Stomach (tissue), 8 donors: ENCODE measurements at regions not wholly inside any gene's neighbourhood (a gene's known extent, or its start where the extent isn't known, plus 50 kb on each side); places are given as distances from the start of the nearest gene placed in this dataset.
A peak's percentile ranks its signal among the peaks of the same experiment; 100 is the strongest.

Source experiments
- DNase-seq, 2 donors: peaks; one replicate each; pipeline versions ENCODE4 v3.0.0 to v3.0.0-alpha.2; 2013 to 2019
- H3K27ac ChIP-seq, 5 donors: fragments of 200-600 bp in 4 of 5; sonication (generic) in 4 of 5; one replicate each; pipeline ENCODE4 v1.5.1; 2013 to 2019; ENCODE audit warnings: mild to moderate bottlenecking in 1 of 5, moderate library complexity in 1 of 5
- H3K27me3 ChIP-seq, 3 donors: fragments of 200-600 bp; sonication (generic); one replicate each; pipeline ENCODE4 v1.5.1; 2017 to 2019; ENCODE audit warnings: mixed run types in 1 of 3
- H3K36me3 ChIP-seq, 4 donors: fragments of 200-600 bp; sonication (generic); 1 replicate in 3 of 4; 2 replicates in 1 of 4; pipeline ENCODE4 v1.5.1; 2016 to 2019
- H3K4me1 ChIP-seq, 4 donors: fragments of 200-600 bp; sonication (generic); one replicate each; pipeline ENCODE4 v1.5.1; 2016 to 2019
- H3K4me3 ChIP-seq, 4 donors: fragments of 200-600 bp; sonication (generic) in 3 of 4; one replicate each; pipeline ENCODE4 v1.5.1; 2016 to 2019; ENCODE audit warnings: mild to moderate bottlenecking in 1 of 4
- H3K9me3 ChIP-seq, 4 donors: fragments of 200-600 bp; sonication (generic); one replicate each; pipeline ENCODE4 v1.5.1; 2016 to 2019
- CTCF ChIP-seq, 7 experiments: fragments of 450-650 bp in 4 of 7; fragments of 200-600 bp in 3 of 7; sonication (generic) in 3 of 7; IDR thresholded peaks; one replicate each; pipeline ENCODE4 v1.5.1; 2016 to 2019; ENCODE audit warnings: antibody characterized with exemption in 7 of 7, control low read depth in 2 of 7, mild to moderate bottlenecking in 1 of 7
- EP300 ChIP-seq: sonication (generic); formaldehyde crosslinking; IDR thresholded peaks from one replicate; pipeline ENCODE4 v1.6.1; 2017; ENCODE audit warnings: antibody characterized with exemption
- POLR2A ChIP-seq, 4 donors: fragments of 450-650 bp; IDR thresholded peaks; one replicate each; pipeline ENCODE4 v1.6.1; 2016; ENCODE audit warnings: antibody characterized with exemption in 4 of 4, control low read depth in 2 of 4, mild to moderate bottlenecking in 1 of 4, moderate library complexity in 1 of 4
- POLR2AphosphoS5 ChIP-seq, 3 donors: sonication (generic); formaldehyde crosslinking; IDR thresholded peaks; one replicate each; pipeline ENCODE4 v1.6.1; 2016; ENCODE audit warnings: antibody characterized with exemption in 3 of 3
- WGBS, 5 donors: extraction: QIAGEN DNeasy Blood & Tissue Kit in 3 of 5; methylation state at CpG; one replicate each; pipeline versions ENCODE4 v1.1.5 to v1.1.7; 2013 to 2018; 5-methylcytosine and 5-hydroxymethylcytosine counted together
- intact Hi-C: fragments of 100-400 bp; cut with DNase I; formaldehyde crosslinking; loops from one replicate; pipeline ENCODE4 v1.15.1; 2023; ENCODE audit warnings: low total_unique reads
- donor health status: healthy with polysubstance abuse.
- donor health status: Bipolar disorder and iron deficiency.
- donor health status: healthy.

GRCh38 chr15:38864122-38864521 is 299.5 kb upstream of the RASGRP1 start:
- Histone ChIP-seq H3K27me3 (no peaks in the 10 kb centered on the region), H3K27ac (peak overlapping the region in 2 of 5 donors; percentile 5 to 30), H3K9me3 (no peaks in the 10 kb centered on the region), H3K4me1 (no peaks in the 10 kb centered on the region), H3K36me3 (no peaks in the 10 kb centered on the region), H3K4me3 (no peak overlapping the region)
- DNase-seq, result no peak
- intact Hi-C loops, result no loop called here
- 76 to 82% (median 81%) methylated on average over 3 of the region's 3 CpGs for WGBS, 5 donors
- TF ChIP-seq POLR2AphosphoS5 (IDR thresholded peaks at IDR 0.05) (no peak), POLR2A (IDR thresholded peaks at IDR 0.05) (no peak), CTCF (IDR thresholded peaks at IDR 0.05) (no peak), EP300 (no peak)

GRCh38 chr15:38864827-38865581 is 300.4 kb upstream of the RASGRP1 start:
- H3K4me1 ChIP-seq, result no peaks in the 10 kb centered on the region
- H3K4me3 ChIP-seq, result no peak overlapping the region
- no peaks in the 10 kb centered on the region for H3K9me3 ChIP-seq
- intact Hi-C loops, result no loop called here
- H3K27ac ChIP-seq, result peak overlapping the region in 4 of 5 donors; percentile 14 to 54 (median 22)
- no peaks in the 10 kb centered on the region for H3K36me3 ChIP-seq
- TF ChIP-seq POLR2AphosphoS5 (IDR thresholded peaks at IDR 0.05), result peak in 2 of 3 donors; percentile 50 to 55
- TF ChIP-seq EP300, result no peak
- no peaks in the 10 kb centered on the region for H3K27me3 ChIP-seq
- 47 to 66% (median 59%) methylated on average over 9 of the region's 9 CpGs for WGBS, 5 donors
- DNase-seq, result peak in 1 of 2 donors; percentile 44

DNA sequence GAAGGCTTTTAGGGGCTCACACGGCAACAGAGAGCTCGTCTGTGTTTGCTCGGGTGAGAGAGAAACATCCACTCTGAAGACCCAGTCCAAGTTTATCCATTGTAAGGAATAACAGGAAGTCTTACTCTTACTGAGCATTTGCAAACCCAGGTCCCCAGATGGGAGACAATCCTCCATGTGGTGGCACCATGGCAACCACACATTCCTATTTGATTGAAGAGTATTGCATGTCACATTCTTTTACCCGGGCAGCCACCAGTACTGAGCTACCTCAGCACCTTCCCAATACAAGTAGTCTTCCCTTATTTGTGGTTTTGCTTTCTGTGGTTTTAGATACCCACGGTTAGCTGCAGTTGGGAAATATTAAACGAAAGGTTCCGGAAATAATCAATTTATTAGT is 302.9 kb upstream of the RASGRP1 start:
- no peaks in the 10 kb centered on the region for H3K27me3 ChIP-seq
- 76 to 85% (median 83%) methylated on average over 7 of the region's 7 CpGs for WGBS, 5 donors
- TF ChIP-seq CTCF (IDR thresholded peaks at IDR 0.05) (no peak), POLR2AphosphoS5 (IDR thresholded peaks at IDR 0.05) (no peak), EP300 (no peak), POLR2A (IDR thresholded peaks at IDR 0.05) (no peak)
- H3K27ac ChIP-seq, result no peak overlapping the region
- no peaks in the 10 kb centered on the region for H3K4me1 ChIP-seq
- no peaks in the 10 kb centered on the region for H3K36me3 ChIP-seq
- H3K4me3 ChIP-seq, result no peak overlapping the region
- peaks cover 0 to 7% (median 0%) of the 10 kb centered on the region in 4 donors for H3K9me3 ChIP-seq
- no peak for DNase-seq
- intact Hi-C loops, result no loop called here

DNA sequence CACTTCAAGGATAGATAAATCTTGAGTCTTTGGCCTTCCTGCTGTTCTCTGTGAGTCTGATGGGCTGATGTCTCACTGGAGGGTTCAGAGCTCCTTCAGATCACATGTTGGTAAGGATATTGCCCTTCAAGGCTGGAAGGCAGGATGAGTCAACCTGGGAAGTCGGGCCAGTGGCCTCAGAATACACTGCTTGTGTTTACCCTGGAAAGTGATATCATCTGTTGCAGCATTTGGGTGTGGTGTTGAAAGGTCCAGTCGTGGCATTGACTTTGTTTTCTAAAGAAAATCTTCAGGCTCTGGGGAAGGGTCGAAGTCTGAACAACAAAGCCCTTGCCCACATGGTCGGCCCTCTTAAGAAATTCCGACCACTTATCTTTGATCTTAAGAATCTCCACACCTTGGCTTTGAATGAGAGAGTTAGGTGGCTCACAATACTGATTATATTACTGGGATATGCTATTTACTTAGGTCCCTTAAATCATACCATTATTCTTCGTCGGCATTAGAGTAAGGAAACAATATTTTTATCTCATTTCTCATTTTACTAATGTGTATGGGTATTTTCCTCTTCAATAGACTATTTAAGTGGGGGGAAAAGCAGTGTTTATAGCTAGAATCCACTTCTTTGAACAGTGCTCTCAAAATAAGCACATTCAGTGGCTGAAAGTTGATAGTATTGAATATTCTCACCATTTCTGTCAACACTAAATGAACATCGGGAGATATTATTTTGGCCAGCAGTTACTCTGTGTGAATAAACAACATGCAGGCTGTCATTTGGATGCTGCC is 303.9 kb upstream of the RASGRP1 start:
- WGBS, 5 donors, result 39 to 52% (median 50%) methylated on average over 8 of the region's 8 CpGs
- DNase-seq, result peak in 1 of 2 donors; percentile 36
- intact Hi-C loops, result no loop called here
- H3K36me3 ChIP-seq, result no peaks in the 10 kb centered on the region
- no peak overlapping the region for H3K27ac ChIP-seq
- H3K9me3 ChIP-seq, result peaks cover 0 to 7% (median 0%) of the 10 kb centered on the region in 4 donors
- no peaks in the 10 kb centered on the region for H3K27me3 ChIP-seq
- H3K4me1 ChIP-seq, result no peaks in the 10 kb centered on the region
- no peak overlapping the region for H3K4me3 ChIP-seq
- TF ChIP-seq POLR2A (IDR thresholded peaks at IDR 0.05), result no peak
- TF ChIP-seq POLR2AphosphoS5 (IDR thresholded peaks at IDR 0.05), result peak in 1 of 3 donors; percentile 41

DNA sequence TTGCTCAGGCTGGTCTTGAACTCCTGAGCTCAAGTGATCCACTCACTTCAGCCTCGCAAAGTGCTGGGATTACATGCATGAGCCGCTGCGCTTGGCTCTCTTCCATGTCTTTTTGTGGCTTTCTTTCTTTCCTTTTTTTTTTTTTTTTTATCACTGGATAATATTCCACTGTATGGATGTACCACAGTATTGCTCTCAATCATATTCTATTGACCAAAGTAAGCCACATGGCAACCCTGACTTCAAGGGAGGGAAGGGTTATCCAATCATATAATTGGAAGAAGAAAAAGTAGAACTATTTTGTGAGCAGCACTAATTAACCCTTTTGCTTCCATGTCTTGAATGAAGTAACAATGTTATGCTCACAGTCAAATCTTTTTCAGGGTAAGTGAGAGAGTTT is 307.0 kb upstream of the RASGRP1 start:
- Histone ChIP-seq H3K9me3 (peaks cover 0 to 7% (median 0%) of the 10 kb centered on the region in 4 donors), H3K4me3 (no peak overlapping the region), H3K36me3 (no peaks in the 10 kb centered on the region), H3K27ac (no peak overlapping the region), H3K4me1 (no peaks in the 10 kb centered on the region), H3K27me3 (no peaks in the 10 kb centered on the region)
- TF ChIP-seq POLR2AphosphoS5 (IDR thresholded peaks at IDR 0.05) (no peak), EP300 (no peak), POLR2A (IDR thresholded peaks at IDR 0.05) (no peak), CTCF (IDR thresholded peaks at IDR 0.05) (no peak)
- intact Hi-C loops, result no loop called here
- DNase-seq, result no peak
- 89 to 98% (median 95%) methylated on average over 3 of the region's 3 CpGs for WGBS, 5 donors
